ENCODE measurements at regions not wholly inside any gene's neighbourhood (a gene's known extent, or its start where the extent isn't known, plus 50 kb on each side); places are given as distances from the start of the nearest gene placed in this dataset.

DNA sequence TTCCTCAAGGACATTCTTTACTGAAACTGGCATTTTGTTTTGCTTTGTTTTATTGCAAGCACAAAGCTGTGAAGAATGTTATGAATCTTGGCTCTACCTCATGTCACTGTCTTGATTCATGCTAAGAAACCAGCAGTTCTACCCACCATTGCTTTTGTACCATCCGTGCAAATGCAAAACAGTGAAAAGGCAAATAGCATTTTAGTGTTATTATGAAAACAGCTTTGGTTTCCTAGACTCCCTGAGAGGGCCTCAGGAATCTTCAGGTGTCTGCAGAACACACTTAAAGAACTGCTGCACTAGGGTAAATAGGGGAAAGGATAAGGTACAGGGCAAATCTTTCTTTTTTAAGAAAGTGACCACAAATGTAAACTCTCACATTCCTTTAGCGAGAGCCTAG, 318.9 kb downstream of the AHR start:
- no peak for DNase-seq

DNA sequence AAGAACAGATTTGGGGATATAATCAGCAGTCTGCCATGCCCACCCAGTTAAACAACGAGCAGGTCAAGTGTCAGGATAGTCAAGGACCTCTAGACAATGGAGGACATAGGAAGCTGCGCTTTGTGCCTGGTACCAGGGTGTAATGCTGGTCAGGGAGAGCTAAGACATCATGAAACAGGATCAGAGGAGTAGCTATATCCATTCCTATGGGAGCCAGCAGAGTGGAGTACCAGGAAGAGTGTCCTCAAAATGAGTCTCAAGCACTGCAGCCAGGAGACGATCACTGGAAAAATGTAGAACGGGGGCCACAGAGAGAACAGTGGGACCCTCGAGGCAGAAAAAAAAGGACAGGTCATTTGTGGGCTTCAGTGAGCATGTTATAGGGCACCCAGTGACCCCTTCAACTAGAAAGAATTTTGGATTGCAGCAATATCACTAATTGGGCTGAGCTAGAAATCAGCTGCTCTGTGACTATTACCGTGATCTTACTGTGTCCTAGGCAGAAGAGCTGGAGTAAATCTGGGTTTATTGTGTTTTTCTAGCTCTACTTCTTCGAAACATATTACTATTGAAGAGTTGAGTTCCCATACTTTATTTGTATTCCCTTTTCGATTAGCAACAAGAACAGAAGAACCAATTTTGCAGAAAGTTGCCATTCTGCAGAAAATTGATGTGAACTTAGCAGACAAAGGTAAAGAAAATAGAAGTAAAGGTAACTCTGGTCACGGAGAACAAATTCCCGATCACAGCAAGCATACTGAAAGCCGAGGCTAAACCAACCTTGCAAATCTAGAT, 319.6 kb downstream of the AHR start:
- no peak for DNase-seq

DNA sequence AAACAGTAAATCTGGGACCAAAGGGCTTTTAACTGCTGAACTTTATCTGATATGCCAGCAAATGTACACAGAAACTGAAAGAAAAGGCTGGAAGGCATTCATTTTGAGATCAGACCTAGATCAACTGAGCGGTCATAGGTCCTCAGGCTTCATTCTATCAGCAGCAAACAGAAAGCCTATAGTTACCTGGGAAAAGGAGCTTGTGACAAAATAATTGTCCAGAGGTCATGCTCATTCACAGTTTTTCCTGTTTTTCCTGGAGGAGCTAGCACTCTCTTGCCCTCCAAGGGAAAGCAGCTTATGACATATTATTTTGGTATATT, 320.2 kb downstream of the AHR start:
- no peak for DNase-seq

DNA sequence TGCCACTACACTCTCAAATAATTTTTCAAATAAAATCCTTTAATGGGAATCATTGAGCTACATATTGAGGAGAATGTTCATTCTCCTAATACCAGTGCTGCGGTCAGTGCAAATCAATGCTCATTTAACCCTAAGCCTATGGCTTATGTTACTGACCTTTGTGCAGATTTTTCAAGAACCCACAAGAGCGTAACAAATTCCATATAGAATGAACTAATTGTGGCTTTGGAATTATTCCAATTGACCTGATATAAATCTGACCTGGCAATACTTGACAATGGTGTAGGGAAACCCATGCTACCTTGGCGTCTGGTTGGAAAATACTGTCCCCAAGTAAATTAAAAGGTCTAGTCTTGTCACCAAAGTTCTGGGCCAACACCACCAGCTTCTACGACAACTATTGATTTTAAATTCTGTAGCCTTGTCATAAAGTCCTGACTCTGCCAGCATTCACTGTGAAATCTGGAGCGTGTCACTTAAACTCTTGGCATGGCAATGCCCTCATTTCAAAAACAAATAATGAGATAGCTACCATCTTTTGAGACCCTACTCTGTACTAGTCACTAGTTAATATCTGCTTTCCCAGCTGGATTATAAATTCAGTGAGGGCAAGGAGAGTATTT, 320.9 kb downstream of the AHR start:
- no peak for DNase-seq

DNA sequence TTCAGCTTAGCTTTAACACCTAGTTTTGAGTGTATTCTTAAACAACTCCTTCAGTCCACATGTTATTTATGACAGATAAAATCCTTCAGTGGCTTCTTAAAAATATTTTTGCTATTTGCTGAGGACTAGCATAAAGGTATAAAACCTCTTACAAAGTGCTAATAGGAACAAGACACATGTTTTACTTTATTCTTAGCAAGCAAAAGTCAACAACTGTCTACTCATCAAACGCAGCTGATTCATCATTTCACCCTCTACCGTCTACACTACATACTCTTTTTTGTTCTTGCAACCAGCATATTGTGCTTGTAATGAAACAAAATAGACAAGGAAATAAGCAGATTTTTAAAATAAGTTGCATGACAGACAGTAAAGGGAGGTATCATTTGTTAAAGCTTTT, 319.7 kb downstream of the SNX13 start:
- DNase-seq: no peak

DNA sequence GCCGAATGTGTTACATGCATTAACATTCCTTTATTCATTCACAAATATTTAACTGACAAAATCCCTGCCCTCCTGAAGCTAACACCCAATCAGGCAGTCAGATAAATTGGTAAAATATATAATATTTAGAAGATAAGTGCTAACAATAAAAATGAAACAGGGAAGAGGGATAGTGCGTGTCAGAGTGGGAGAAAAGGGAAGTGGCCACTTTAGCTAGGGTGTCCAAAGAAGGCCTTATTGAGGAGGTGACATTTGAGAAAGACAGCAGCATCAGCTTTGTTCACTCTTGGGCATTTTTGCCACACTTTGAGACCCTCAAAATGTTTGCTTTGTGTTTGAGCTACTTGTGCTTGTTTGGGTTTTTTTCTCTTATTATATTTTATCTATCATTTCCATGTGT, 317.8 kb downstream of the SNX13 start:
- no peak for DNase-seq

DNA sequence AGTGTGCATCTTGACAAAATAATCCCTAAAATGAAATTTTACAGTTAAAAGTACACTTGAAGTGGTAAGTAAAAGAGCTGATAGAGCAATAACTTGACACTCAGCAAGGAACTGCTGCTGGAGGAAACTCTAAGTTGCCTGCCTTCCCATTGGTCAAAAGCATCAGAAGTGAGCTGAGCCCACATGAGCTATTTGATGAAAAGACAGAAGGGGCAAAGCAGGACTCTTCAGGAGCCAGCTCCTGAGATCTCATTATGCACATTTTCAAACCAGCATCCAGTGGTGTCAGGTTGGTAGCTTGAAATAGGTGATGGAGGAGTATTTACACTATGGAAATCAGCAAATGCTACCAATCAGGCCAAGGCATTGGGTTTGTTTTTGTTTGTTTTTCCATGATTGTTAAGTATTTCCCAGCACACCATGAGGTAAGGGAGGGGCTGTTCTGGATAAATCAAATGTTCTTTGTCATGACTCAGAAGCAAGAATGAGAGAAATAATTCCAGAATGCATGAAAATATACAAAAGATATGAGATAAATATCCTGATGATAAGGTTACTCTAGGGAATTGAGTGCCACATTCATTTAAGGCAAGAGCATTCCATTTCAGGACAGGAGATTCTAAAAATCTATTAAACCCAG, 316.6 kb downstream of the SNX13 start:
- DNase-seq: no peak

DNA sequence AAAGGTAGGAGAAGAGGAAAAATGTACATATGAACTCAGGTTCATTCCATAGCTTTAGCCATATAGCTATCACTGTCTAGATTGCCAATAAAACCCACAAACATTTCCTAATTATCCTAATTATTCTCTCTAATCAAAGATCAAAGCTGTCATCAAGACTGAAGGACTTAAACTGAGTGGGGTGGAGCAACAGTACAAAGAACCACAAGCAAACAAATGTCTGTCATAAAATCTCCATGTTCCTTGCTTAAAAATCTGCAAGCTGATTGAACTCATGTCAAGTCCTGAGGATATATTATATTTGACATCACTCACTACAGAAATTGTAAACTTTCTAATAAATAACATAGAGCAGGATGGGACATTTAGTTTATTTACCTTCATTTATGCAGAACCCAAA, 315.9 kb downstream of the SNX13 start:
- no peak for DNase-seq

DNA sequence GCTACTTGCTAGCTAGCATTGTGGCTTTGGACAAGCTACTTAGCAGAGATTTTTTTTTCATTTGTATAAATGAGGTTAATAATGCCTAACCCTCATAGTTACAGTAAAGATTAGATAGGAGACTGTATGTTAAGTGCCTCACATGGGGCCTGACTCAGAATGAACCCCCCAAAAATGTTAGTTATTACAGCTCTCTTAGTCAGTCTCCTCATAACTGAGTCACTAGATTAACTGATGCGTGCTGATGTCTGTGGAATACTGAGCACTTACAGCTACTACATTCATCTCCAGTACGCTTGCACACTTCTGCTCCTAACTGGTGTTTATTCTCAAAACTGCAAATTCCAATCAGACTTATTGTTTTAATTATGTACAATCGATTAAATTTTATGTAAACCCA, 315.3 kb downstream of the SNX13 start:
- DNase-seq: no peak

DNA sequence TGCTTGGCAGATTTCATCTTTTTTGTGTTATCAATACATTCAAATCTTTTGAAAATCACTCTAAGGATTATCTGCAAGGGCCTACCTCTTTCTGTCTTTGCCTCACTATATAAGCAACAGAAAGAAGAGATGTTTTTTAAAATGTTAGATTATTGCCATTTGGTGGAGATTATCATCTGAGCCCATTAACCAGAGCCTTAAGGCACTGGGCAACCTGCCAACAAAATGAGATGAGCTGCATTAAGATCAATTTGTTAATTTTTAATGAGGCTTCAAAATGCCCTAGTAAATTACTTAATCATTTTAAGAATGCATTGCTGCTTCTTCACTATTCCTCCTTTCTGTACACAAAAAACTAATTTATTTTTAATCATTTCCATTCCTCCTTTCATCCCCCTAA, 314.1 kb downstream of the SNX13 start:
- DNase-seq: no peak

DNA sequence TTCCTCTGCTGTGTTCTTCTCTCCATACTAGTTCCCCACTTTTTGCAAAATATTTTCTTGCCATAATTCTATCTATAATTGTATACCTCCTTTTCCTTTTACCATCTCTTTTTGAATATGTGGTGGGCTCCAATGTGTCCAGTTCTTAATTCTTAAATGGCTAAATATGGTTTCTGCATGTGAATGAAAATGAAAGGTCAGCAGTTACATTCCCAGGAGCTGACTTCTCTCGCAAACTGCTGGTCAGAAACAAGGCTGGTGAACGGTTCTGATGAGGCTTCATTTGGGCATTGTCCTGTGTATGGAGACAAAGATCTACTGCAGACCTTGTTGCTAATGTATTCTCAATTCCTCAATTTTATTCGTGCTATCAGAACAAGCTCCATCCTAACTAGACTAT, 309.2 kb downstream of the SNX13 start:
- DNase-seq: no peak

DNA sequence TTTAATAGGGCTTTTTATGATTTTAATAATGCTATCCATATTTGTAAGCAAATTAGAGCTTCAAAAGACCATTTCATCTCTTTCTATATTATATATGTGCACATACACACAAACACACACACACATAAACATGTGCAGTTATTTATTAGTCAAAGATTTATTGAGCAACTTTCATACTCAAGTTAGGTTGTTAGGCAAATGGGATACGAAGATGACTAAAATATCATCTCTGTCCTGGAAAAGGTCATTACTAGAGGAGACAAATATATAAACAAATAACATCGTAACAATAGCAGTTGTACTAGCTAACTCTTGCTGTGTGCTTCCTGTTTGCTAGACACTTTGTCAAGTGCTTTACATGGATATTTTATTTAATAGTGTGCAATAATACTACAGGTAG, 307.9 kb downstream of the SNX13 start:
- DNase-seq: no peak

DNA sequence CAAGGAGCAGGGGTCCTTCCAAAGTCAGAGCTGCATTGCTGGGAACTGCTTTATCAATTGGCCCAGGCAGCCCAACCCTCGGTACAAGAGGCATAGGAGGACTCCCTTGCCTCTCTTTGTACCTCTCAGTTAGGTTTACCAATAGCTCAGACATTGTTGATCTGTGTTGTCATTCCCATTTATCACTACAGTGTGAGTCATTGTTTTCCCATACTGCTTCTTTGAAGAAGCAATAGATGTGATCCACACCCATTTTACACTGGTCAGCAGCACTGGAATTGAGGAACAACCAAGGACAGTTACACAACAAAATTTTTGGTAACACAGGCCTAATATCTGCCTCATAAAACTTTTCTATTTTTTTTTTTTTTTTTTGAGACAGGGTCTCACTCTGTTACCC, 307.2 kb downstream of the SNX13 start:
- DNase-seq: no peak

DNA sequence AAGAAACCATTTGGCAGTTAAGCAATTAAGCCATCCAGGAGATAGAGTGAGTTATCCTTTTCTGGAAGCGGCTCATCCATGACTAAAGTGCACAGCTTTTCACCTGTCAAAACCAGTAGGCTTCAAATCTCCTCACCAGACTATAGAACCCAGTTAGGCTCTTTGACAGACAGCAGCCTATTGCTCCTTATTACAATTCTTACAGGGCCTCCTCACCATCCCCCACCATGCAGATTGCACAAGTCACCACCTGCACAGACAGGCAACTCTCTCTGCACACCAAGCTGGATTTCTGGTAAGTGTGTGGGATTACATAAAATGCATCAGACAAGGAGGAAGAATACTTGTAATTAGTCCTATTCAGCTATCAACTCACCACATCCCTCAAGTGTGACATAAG, 301.6 kb downstream of the SNX13 start:
- DNase-seq: no peak

DNA sequence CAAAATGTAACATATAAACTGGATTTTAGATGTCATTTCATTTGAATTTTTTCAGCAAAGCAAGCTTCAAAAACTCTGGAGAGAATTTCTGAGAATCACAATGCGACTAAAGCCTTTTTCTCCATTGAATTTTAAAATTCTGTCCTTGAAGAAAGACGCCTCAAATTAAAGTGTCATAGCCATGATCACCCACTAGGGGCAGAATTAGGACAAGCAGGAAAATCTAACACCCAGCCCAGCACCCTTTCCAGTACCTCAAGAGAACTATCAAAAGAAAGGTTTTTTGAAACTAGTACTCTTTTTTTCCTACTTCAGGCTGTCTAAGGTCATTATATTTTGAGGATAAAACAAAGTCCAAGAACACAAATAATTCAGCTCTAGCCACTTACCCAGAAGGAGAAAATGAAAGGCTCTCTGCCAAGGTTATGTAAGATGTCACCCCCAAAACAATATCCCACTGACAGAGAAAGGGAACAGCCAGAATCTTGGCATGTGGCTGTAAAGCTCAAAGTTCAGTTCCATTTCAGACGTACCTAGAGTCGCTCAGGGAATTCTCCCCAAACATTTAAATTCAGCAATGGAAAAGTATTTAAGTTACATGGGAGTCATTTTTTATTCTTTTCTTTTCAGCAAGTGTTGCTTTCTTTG, 299.4 kb downstream of the SNX13 start:
- DNase-seq: no peak

DNA sequence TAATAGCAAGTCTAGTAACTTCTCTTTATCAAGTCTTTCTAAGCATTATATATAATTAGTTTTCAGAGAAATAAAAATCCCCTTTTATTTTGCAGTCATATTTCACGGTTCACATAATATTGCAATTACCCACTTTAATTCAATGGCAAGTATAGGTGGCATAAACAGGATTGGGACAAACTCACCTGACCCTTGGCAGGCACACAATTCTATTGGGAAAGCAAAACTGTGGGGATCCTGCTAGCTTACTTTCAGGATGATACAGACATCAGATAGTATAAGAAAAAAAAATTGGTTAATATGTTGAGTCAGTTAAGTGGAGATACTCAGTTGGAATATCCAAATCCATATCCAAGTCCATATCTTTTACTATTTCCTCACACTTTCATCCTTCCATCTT, 294.8 kb downstream of the SNX13 start:
- DNase-seq: no peak

DNA sequence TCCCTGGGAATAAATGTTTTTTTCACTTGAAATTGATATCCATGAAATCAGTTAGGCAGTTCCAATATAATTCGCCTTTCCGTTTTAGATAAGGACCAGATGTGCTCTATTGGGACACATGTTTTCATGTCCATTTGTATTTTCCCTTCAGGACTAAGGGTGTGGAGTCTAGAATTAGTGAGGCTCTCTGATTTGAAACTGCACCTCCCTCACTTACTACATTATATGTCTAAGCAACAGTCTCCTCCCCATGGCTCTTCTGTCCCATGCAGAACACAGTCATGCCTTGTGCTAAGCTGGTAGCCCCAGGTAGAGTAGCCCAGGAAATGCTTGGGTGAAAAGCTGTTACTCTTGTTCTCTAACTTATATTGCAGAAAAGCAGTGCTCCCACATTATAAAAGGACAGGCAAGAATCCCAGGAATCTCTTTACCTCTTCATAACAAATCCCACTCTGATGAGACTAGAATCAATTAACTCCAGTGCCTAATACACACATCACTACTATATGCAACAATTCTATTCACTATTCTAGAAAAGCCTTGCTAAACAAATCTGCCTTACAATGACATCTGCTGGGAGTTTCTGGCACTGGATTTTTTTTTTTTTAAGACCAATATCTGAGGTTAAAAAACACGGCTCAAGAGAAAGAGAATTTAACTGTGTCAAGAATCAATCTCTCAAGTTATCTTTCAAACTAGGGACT, 293.9 kb downstream of the SNX13 start:
- no peak for DNase-seq

DNA sequence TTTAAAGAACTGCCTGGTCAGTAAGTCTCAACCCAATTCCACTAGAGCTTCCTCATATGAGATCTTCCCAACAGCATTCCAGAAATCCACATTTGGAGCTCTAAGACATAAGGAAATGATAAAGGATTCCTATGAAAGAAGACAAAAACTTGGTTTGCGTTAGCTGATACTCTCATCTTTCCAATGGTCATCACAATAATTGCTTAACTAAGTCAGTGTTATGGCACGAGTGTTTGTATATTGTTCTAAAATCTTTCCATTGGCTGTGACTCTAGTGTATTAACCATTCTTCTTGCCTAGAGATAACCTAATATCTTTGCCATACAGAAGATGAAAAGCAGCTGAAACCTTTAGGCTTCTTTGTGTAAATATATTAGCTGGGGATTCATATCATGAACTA, 289.0 kb downstream of the SNX13 start:
- no peak for DNase-seq

DNA sequence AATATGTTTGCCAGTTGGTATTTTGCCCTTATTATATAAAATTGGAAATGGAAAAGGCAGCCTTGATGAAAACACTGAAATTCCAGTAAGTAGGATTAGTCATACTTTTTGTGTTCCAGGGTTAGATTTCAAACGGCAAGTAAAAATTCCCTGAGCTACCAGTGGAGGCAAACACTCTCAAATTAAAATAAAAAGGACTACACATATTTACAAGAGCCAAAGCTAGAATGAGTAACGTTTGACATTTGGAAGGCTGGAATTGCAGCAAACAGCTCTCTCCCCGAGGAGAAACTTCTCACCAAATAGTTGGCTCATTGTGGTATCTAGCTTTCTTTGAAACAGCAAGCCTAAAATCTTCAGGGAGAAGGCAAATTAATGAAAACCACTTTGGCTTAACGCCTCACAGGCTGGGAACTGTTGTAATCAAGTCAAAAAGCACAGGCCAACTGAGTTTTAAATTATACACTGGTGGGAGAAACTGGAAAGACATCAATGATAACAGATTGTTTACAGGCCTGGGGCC, 288.4 kb downstream of the SNX13 start:
- no peak for DNase-seq

DNA sequence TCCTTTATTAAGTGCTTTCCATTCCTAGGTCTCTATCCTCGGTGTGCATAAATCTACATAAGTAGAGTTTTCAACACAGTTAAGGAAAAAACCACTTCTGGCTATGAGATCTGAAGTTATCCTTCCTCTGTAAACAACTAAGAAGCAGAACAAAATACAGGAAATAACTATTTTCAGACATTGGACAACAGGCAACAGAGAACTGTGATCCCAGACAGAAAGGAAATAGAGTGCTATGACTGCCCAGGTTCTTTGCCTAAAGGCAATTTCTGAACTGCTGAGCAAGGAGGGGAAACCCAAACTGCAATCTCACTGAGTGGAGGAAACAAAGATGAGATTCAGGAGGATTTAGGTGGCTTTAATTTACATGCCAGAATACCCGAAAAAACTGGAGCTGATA, 285.4 kb downstream of the SNX13 start:
- no peak for DNase-seq

DNA sequence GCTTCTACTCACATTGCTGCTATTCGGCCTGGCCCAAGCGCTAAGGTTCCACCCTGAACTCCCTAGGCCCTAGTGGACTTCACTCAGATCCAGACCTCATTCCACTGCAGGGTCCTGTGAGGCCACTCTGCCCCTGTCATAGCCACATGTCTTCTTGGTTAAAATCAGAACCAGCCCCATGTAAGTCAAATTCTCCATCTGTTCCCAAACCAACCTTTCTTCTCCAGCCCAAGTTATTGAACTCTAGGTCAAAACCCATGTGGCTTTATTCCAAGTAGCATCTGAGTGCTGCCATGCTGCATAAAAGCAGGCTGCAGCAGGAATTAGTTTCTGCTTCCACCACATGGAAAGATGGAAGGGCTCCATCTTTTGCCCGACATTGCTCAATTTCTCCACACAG, 281.2 kb downstream of the SNX13 start:
- no peak for DNase-seq

DNA sequence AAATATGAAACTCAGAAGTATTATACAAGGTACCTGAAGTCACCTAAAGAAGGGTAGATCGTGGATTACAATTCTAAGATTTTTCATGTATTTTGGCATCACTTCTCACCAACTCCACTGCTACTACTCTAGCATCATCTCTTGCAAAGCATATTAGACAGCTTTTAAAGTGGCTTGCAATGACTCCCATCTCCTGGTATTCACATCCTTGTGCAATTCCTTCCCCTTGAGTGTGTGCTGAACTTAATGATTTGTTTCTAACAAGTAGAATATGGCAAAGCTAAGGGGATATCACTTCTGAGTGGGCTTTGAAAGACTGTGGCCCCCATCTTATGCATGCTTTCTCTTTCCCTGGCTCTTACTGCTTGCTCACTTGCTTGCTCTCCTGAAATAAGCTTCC, 280.2 kb downstream of the SNX13 start:
- DNase-seq: no peak

DNA sequence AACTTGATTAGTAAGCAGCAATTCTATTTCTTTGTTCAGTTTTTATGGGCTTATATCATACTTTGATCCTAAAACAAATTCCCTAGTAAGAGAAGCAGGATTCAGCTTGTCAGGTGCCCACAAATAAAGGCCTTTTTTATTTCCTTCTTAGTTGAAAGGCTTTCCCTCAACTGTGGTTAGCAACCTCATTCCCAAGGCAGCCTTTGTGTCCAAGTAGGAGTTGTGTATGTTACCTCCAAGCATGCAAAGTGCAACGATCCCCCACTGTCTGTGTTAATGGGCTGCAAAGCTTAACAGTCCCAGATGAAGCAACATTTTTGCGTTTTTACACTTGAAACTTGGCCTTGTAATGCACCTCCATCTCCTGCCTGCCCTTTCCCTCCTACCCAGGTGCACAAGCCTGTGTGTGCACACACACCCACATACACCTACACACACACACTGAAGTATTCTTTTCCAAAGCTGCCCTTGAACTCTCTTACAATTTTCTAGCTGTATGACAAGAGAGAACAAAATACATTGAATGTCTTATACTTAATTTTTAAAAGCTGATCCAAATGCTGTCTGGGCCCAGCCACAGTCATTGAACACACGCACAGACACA, 278.2 kb downstream of the SNX13 start:
- no peak for DNase-seq
